ENCODE measurements at regions not wholly inside any gene's neighbourhood (a gene's known extent, or its start where the extent isn't known, plus 50 kb on each side); places are given as distances from the start of the nearest gene placed in this dataset.

DNA sequence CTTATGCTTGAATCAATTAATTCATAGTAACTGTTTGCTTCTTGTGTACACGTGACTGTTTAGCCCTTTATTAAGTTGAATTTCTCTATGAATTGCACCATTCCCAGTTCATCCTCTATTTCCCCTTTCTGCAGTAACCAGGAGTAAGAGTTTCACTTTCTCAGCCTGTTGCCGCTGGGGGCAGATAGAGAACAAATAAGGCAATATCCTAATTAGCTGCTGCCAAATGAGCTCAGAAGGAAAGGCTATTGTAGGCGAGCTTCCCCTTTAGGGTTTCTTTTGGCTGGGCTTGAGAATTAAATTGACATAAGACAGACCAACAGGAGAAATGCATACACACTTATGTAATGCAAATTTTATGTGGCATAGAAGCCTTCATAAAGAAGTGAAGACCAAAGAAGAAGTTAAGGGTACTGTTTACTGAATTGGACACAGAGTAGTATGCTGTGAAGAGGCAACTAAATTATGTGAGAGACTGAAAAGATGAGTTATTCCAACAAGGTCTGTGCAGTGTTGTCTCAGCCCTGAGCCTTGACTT is 1594.7 kb downstream of the TECRL start:
- TF ChIP-seq EZH2phosphoT487 (IDR thresholded peaks at IDR 0.05; ENCODE audit: borderline replicate concordance, low read length): no peak
- TF ChIP-seq, protein P1, sequence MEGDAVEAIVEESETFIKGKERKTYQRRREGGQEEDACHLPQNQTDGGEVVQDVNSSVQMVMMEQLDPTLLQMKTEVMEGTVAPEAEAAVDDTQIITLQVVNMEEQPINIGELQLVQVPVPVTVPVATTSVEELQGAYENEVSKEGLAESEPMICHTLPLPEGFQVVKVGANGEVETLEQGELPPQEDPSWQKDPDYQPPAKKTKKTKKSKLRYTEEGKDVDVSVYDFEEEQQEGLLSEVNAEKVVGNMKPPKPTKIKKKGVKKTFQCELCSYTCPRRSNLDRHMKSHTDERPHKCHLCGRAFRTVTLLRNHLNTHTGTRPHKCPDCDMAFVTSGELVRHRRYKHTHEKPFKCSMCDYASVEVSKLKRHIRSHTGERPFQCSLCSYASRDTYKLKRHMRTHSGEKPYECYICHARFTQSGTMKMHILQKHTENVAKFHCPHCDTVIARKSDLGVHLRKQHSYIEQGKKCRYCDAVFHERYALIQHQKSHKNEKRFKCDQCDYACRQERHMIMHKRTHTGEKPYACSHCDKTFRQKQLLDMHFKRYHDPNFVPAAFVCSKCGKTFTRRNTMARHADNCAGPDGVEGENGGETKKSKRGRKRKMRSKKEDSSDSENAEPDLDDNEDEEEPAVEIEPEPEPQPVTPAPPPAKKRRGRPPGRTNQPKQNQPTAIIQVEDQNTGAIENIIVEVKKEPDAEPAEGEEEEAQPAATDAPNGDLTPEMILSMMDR (IDR thresholded peaks at IDR 0.05; ENCODE audit: low read depth, low read length, poor library complexity, severe bottlenecking): no peak

All from DOHH2 (cell line).